Lung (tissue), 11 donors: ENCODE measurements at regions not wholly inside any gene's neighbourhood (a gene's known extent, or its start where the extent isn't known, plus 50 kb on each side); places are given as distances from the start of the nearest gene placed in this dataset.

Source experiments
- ATAC-seq: fragments of 200-7000 bp; cut with Tn5 transposase; one replicate; pipeline ENCODE4 v1.9.1; 2020; ENCODE audit warnings: moderate number of reproducible peaks; ENCODE audit not compliant: insufficient read depth, low FRiP score
- DNase-seq, 3 donors: peaks; one replicate each; pipeline ENCODE4 v3.0.0-alpha.2; 2013 to 2017
- H3K27ac ChIP-seq, 2 donors: one replicate each; pipeline ENCODE4 v1.5.1; 2013; ENCODE audit warnings: mild to moderate bottlenecking in 2 of 2, moderate library complexity in 2 of 2, control low read depth in 1 of 2, inconsistent platforms in 1 of 2, low read depth in 1 of 2, low read length in 1 of 2
- H3K27me3 ChIP-seq, 3 donors: one replicate each; pipeline ENCODE4 v1.5.1; 2013; ENCODE audit warnings: low read length in 2 of 3; ENCODE audit not compliant: control insufficient read depth in 3 of 3, insufficient read depth in 3 of 3
- H3K36me3 ChIP-seq, 4 donors: one replicate each; pipeline ENCODE4 v1.5.1; 2013; ENCODE audit warnings: low read length in 4 of 4, mild to moderate bottlenecking in 1 of 4, moderate library complexity in 1 of 4; ENCODE audit not compliant: control insufficient read depth in 4 of 4, insufficient read depth in 4 of 4
- H3K4me1 ChIP-seq, 5 donors: one replicate each; pipeline ENCODE4 v1.5.1; 2013; ENCODE audit warnings: low read length in 5 of 5, mild to moderate bottlenecking in 2 of 5, moderate library complexity in 1 of 5; ENCODE audit not compliant: control insufficient read depth in 5 of 5, insufficient read depth in 5 of 5
- H3K4me3 ChIP-seq: one replicate; pipeline ENCODE4 v1.5.1; 2013; ENCODE audit warnings: mild to moderate bottlenecking, control low read depth, moderate library complexity
- H3K9ac ChIP-seq, 2 donors: one replicate each; pipeline ENCODE4 v1.5.1; 2013; ENCODE audit warnings: low read length in 2 of 2, control low read depth in 1 of 2; ENCODE audit not compliant: insufficient read depth in 1 of 2
- H3K9me3 ChIP-seq, 4 donors: one replicate each; pipeline ENCODE4 v1.5.1; 2013; ENCODE audit warnings: low read length in 3 of 4, mild to moderate bottlenecking in 1 of 4, moderate library complexity in 1 of 4; ENCODE audit not compliant: control insufficient read depth in 4 of 4, insufficient read depth in 3 of 4
- WGBS, 2 donors: extraction: QIAGEN DNeasy Blood & Tissue Kit; methylation state at CpG; one replicate each; pipeline ENCODE4 v1.1.7; 2013; 5-methylcytosine and 5-hydroxymethylcytosine counted together
- TF ChIP-seq, protein P1 (sequence below): IDR thresholded peaks from 2 replicates; pipeline ENCODE4 v1.5.1; 2012; ENCODE audit warnings: mild to moderate bottlenecking; ENCODE audit errors: control extremely low read depth, extremely low read depth
- donor health status: control.
- donor health status: control.
- donor health status: Bipolar disorder and iron deficiency.
- donor health status: healthy.
- donor health status: DM: yes; HTN: yes; CAD: no.

DNA sequence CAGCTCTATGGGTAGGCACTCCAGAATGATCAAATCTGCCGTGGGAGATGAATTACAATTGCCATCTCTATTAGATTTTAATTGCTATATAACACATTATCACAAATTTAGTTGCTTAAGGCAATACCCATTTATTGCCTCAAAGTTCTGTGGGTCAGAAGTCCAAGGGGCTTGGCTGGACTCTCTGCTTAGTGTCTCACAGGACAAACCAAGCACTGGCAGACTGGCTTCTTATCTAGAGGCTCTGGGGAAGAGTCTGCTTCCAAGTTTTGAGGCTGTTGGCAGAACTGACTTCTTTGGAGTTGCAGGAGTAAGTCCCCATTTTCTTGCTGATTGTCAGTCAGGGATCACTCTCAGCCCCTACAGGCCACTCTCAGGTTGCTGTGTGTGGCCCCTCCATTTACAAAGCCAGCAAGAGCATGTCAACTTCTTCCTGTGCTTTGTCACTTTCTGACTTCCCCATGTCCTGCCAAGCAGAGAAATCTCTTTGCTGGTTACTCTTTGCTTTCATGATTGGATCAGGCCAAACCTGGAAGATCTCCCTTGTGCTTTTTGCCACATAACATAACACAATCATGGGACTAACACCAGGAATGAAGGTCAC is 93.5 kb upstream of the PRICKLE2 start:
- H3K27ac ChIP-seq, result no peak overlapping the region
- H3K9me3 ChIP-seq, result no peaks in the 10 kb centered on the region
- WGBS, 2 donors, result 88 to 92% methylated on average over 1 of the region's 1 CpG
- H3K4me1 ChIP-seq, result peaks cover 0 to 21% (median 11%) of the 10 kb centered on the region in 5 donors
- ATAC-seq (no peak), DNase-seq (peak; percentile 16 to 48 (median 48))
- H3K27me3 ChIP-seq, result no peaks in the 10 kb centered on the region
- no peak overlapping the region for H3K4me3 ChIP-seq
- H3K9ac ChIP-seq, result no peak overlapping the region
- TF ChIP-seq, protein P1, sequence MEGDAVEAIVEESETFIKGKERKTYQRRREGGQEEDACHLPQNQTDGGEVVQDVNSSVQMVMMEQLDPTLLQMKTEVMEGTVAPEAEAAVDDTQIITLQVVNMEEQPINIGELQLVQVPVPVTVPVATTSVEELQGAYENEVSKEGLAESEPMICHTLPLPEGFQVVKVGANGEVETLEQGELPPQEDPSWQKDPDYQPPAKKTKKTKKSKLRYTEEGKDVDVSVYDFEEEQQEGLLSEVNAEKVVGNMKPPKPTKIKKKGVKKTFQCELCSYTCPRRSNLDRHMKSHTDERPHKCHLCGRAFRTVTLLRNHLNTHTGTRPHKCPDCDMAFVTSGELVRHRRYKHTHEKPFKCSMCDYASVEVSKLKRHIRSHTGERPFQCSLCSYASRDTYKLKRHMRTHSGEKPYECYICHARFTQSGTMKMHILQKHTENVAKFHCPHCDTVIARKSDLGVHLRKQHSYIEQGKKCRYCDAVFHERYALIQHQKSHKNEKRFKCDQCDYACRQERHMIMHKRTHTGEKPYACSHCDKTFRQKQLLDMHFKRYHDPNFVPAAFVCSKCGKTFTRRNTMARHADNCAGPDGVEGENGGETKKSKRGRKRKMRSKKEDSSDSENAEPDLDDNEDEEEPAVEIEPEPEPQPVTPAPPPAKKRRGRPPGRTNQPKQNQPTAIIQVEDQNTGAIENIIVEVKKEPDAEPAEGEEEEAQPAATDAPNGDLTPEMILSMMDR, result no peak
- H3K36me3 ChIP-seq, result no peaks in the 10 kb centered on the region

DNA sequence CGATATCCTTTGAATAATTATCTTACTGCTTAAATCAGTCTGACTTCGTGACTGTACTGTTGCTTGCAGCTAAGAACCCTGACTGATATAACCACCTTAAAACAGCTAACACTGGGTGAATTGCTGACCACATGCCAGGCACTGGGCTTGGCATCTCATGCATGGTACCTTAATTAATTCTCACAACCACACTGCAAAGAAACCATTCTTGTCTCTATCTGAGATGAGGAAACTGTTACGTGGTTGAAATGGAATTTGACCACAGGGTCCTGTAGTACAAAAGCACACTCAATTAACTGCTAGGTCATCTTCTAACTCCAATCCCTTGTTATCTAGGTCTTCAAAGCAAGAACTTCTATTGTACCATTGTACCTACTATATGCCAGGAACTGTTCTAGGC is 92.7 kb upstream of the PRICKLE2 start:
- no peak for ATAC-seq
- H3K4me3 ChIP-seq, result no peak overlapping the region
- TF ChIP-seq, protein P1, result no peak
- no peaks in the 10 kb centered on the region for H3K27me3 ChIP-seq
- H3K27ac ChIP-seq, result no peak overlapping the region
- no peaks in the 10 kb centered on the region for H3K9me3 ChIP-seq
- H3K36me3 ChIP-seq, result no peaks in the 10 kb centered on the region
- H3K9ac ChIP-seq, result no peak overlapping the region
- 86 to 91% methylated on average over 3 of the region's 3 CpGs for WGBS, 2 donors
- H3K4me1 ChIP-seq, result peaks cover 0 to 21% (median 11%) of the 10 kb centered on the region in 5 donors
- DNase-seq, result no peak

DNA sequence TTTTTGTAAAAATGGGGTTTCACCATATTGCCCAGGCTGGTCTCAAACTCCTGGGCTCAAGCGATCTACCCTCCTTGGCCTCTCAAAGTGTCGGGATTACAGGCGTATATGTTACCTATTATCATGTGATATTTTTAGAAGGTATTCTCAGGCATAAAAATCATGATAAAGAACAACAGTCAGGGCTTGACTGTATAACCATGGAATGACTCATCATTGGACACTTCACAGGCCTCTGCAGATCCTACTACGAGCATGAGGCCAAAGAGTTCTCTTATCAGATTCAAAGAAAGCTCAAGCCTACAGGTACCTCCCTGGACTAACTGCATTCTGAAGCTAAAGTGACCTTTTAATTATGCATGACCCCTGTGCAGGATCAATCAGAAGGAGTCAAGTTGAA is 91.7 kb upstream of the PRICKLE2 start:
- H3K9ac ChIP-seq, result no peak overlapping the region
- 84 to 93% methylated on average over 4 of the region's 4 CpGs for WGBS, 2 donors
- H3K9me3 ChIP-seq, result no peaks in the 10 kb centered on the region
- no peaks in the 10 kb centered on the region for H3K27me3 ChIP-seq
- DNase-seq (no peak), ATAC-seq (no peak)
- TF ChIP-seq, protein P1, result no peak
- peaks cover 0 to 12% (median 7%) of the 10 kb centered on the region in 5 donors for H3K4me1 ChIP-seq
- no peaks in the 10 kb centered on the region for H3K36me3 ChIP-seq
- no peak overlapping the region for H3K4me3 ChIP-seq
- H3K27ac ChIP-seq, result no peak overlapping the region

DNA sequence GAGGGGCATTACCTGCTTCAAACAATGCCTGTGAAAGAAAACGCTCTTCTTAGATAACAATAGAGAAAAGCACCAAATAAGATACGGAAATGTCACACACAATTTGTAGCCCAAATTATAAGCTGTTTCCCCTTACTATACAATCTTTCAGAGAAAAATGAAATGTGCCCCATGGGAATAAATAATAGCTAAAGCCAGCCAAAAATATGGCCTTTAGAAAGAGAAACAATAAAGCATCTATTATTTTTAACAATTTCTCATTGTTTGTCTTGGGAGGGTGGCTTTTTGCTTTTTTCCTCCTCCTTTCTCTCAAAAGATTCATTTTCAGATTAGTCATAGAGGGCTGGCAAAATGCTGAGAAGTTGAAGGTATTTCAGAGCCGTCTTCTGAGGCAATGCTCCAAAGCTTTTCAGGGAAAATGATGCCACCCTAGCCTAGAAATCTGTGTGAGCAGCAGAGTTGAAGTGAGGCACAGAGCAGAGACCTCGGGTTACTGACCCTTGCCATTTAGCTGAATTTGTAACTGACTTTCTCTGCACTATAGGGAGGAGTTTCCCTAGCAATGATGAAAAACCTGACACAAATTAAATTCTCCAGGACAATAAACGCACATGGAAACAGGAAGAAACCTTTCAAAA is 86.3 kb upstream of the PRICKLE2 start:
- TF ChIP-seq, protein P1, result no peak
- DNase-seq (no peak), ATAC-seq (no peak)
- no peak overlapping the region for H3K27ac ChIP-seq
- no peaks in the 10 kb centered on the region for H3K27me3 ChIP-seq
- H3K4me3 ChIP-seq, result no peak overlapping the region
- no peaks in the 10 kb centered on the region for H3K9me3 ChIP-seq
- no peak overlapping the region for H3K9ac ChIP-seq
- H3K4me1 ChIP-seq, result peaks cover 0 to 4% (median 0%) of the 10 kb centered on the region in 5 donors
- H3K36me3 ChIP-seq, result no peaks in the 10 kb centered on the region
- 62 to 78% methylated on average over 5 of the region's 5 CpGs for WGBS, 2 donors
